ENCODE measurements at regions not wholly inside any gene's neighbourhood (a gene's known extent, or its start where the extent isn't known, plus 50 kb on each side); places are given as distances from the start of the nearest gene placed in this dataset.

- no peak for DNase-seq
These were observed 1375.6 kb downstream of the EFNB2 start for GRCh38 chr13:105159841-105160240.

- DNase-seq: no peak
These were observed 1381.9 kb downstream of the EFNB2 start for GRCh38 chr13:105153611-105154010.

- DNase-seq: no peak
These were observed 1383.8 kb downstream of the EFNB2 start for GRCh38 chr13:105151639-105152038.

GRCh38 chr13:105147461-105147860 is 1388.0 kb downstream of the EFNB2 start:
- no peak for DNase-seq

- DNase-seq: no peak
These were observed 1390.5 kb downstream of the EFNB2 start for GRCh38 chr13:105144936-105145335.

- DNase-seq: no peak
These were observed 1391.4 kb downstream of the EFNB2 start for GRCh38 chr13:105144020-105144419.

- no peak for DNase-seq
These were observed 1392.9 kb downstream of the EFNB2 start for GRCh38 chr13:105142556-105142955.

- DNase-seq: peak; percentile 73 to 74
These were observed 1395.8 kb downstream of the EFNB2 start for GRCh38 chr13:105139380-105140285.

- DNase-seq: no peak
These were observed 1396.4 kb downstream of the EFNB2 start for GRCh38 chr13:105139048-105139379.

- no peak for DNase-seq
These were observed 1399.4 kb downstream of the EFNB2 start for GRCh38 chr13:105135852-105136615.

- DNase-seq: no peak
These were observed 1407.7 kb downstream of the EFNB2 start for GRCh38 chr13:105127732-105128131.

GRCh38 chr13:105121221-105121620 is 1414.2 kb downstream of the EFNB2 start:
- no peak for DNase-seq

GRCh38 chr13:105118426-105118985 is 1417.0 kb downstream of the EFNB2 start:
- no peak for DNase-seq

- no peak for DNase-seq
These were observed 1418.5 kb downstream of the EFNB2 start for GRCh38 chr13:105116966-105117365.

- DNase-seq: no peak
These were observed 1422.9 kb downstream of the EFNB2 start for GRCh38 chr13:105112561-105112960.

GRCh38 chr13:105107781-105108180 is 1427.7 kb downstream of the EFNB2 start:
- no peak for DNase-seq

GRCh38 chr13:105105471-105105870 is 1430.0 kb downstream of the EFNB2 start:
- DNase-seq: no peak

GRCh38 chr13:105097521-105097920 is 1437.9 kb downstream of the EFNB2 start:
- DNase-seq: peak; percentile 3 to 4

GRCh38 chr13:105089858-105090643 is 1445.4 kb downstream of the EFNB2 start:
- DNase-seq: no peak

- no peak for DNase-seq
These were observed 1447.5 kb downstream of the EFNB2 start for GRCh38 chr13:105087945-105088344.

- no peak for DNase-seq
These were observed 1450.5 kb downstream of the EFNB2 start for GRCh38 chr13:105084931-105085330.

GRCh38 chr13:105083992-105084391 is 1451.5 kb downstream of the EFNB2 start:
- no peak for DNase-seq

- no peak for DNase-seq
These were observed 1460.7 kb downstream of the EFNB2 start for GRCh38 chr13:105074755-105075154.

All from inflammatory macrophage treated with lipopolysaccharide for 1 hour (primary cell).